ENCODE measurements at regions not wholly inside any gene's neighbourhood (a gene's known extent, or its start where the extent isn't known, plus 50 kb on each side); places are given as distances from the start of the nearest gene placed in this dataset.

DNA sequence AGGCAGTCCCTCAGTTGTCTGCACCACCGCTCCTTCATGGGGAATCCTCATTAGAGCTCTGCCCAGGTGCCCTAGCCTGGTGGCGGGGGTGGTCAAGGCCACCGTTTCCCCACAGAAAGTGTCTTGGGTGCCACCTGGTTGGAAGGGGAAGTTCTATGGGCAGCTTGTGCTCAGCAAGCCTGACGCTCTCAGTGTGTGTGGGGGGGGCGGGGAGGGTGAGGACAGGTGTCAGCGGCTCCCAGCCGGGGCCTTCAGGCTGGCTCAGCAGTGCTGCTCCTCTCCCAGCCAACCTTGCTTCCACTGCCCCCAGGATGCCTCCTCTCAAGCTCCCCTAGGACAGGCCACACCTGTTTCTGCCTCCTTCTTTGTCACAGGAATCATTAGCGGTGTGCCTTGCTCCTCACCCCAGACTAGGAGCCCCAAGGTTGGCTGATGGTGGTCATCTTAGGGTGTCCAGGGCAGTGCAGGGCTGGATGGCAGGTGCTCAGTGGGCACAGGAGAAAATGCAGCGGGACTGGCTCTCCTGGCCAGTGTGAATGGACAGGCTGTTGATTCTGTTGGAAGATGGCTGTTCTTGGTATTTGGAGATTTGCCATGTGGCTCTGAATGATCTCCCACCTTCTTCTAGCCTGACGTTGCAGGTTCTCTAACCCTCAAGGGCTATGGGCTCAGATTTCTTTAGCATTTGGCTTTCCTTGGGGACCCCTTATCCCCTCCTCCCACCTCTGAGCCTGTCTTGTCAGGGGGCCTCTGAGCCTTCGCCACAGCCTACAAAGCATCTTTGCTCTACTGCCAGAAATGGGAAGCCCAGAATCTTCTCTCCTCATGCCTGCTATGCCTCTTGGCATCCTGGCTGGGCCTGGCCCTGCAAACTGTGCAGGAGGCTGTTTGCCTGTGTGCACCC is 185.8 kb upstream of the HS6ST1 start:
- Histone ChIP-seq H2AFZ (ENCODE audit: low read length) (no peak overlapping the region), H3K4me1 (ENCODE audit: insufficient read depth, low read length) (no peaks in the 10 kb centered on the region), H3K36me3 (replicated peaks in 1 of 2; ENCODE audit: control insufficient read depth in 1 of 2, insufficient read depth in 2 of 2, low read length in 2 of 2) (no peaks in the 10 kb centered on the region), H3K79me2 (ENCODE audit: insufficient read depth, low read length) (no peaks in the 10 kb centered on the region), H3K27ac (ENCODE audit: extremely low read length, insufficient read depth, low read length) (no peak overlapping the region), H3K27me3 (ENCODE audit: control insufficient read depth in 1 of 2, insufficient read depth in 2 of 2, low read length in 2 of 2) (peaks cover 5 to 35% of the 10 kb centered on the region in 2 experiments; a peak in 4 of 5 replicates), H3K9ac (ENCODE audit: insufficient read depth, low read depth, low read length) (no peak overlapping the region), H3K4me3 (replicated peaks in 1 of 3; ENCODE audit: insufficient read depth in 1 of 3, low read depth in 2 of 3, low read length in 3 of 3) (no peak overlapping the region), H3K4me2 (ENCODE audit: low read depth, low read length) (no peak overlapping the region), H4K20me1 (ENCODE audit: insufficient read depth, low read length) (no peaks in the 10 kb centered on the region), H3K9me3 (ENCODE audit: low read length) (no peaks in the 10 kb centered on the region)
- in situ Hi-C loops (cut with HindIII; ENCODE audit: extremely low pct_ligation_motif_present, low pct_unique_long_range_greater_than_20kb) (no loop called here), intact Hi-C loops (cut with micrococcal nuclease; ENCODE audit: unreplicated experiment) (no loop called here)
- FAIRE-seq (no peak), ATAC-seq (no peak), DNase-seq (ENCODE audit: low spot score) (no peak)
- no peak for TF ChIP-seq ZBTB20 (CRISPR knock-in tag; IDR thresholded peaks at IDR 0.05; ENCODE audit: borderline replicate concordance, low read depth)
- TF ChIP-seq MATR3 (CRISPR knock-in tag; IDR thresholded peaks at IDR 0.05), result no peak
- TF ChIP-seq HOXA5 (CRISPR knock-in tag; IDR thresholded peaks at IDR 0.05), result no peak
- TF ChIP-seq ZNF768 (CRISPR knock-in tag; IDR thresholded peaks at IDR 0.05), result no peak
- no peak for TF ChIP-seq NFE2L1 (CRISPR knock-in tag; IDR thresholded peaks at IDR 0.05; ENCODE audit: borderline replicate concordance)
- no peak for TF ChIP-seq CHD2 (IDR thresholded peaks at IDR 0.05; ENCODE audit: low read depth, low read length)
- 50% methylated on average over 10 of the region's 11 CpGs for WGBS (ENCODE audit: low lambda C conversion rate)
- ChIA-PET POLR2A (no interaction called here), CTCF (ENCODE audit: low intra/inter-chr PET ratio, low total read pairs) (no interaction called here)
- no TSS peak for BruUV-seq (replicated peaks)

DNA sequence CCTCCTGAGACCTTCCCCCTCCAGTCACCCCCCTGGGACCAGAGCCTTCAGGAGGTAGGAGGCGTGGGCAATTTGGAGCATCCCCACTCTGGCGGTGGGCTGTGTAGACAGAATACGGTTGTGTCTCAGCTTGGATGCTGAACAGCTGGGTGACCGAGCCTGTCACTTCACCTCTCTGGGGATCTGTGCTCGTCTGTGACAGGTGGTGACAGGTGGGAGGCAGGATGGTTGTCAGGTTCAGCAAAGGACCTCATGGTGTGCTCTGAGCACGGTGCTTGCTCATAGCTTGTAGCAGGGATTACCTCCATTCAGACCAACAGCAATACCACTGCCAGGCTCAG is 186.5 kb upstream of the HS6ST1 start:
- in situ Hi-C loops (cut with HindIII; ENCODE audit: extremely low pct_ligation_motif_present, low pct_unique_long_range_greater_than_20kb) (no loop called here), intact Hi-C loops (cut with micrococcal nuclease; ENCODE audit: unreplicated experiment) (no loop called here)
- Histone ChIP-seq H3K79me2 (ENCODE audit: insufficient read depth, low read length) (no peaks in the 10 kb centered on the region), H3K27ac (ENCODE audit: extremely low read length, insufficient read depth, low read length) (no peak overlapping the region), H3K36me3 (replicated peaks in 1 of 2; ENCODE audit: control insufficient read depth in 1 of 2, insufficient read depth in 2 of 2, low read length in 2 of 2) (no peaks in the 10 kb centered on the region), H4K20me1 (ENCODE audit: insufficient read depth, low read length) (no peaks in the 10 kb centered on the region), H3K9me3 (ENCODE audit: low read length) (no peaks in the 10 kb centered on the region), H3K27me3 (ENCODE audit: control insufficient read depth in 1 of 2, insufficient read depth in 2 of 2, low read length in 2 of 2) (peaks cover 2 to 32% of the 10 kb centered on the region in 2 experiments; a peak in 3 of 5 replicates), H3K4me2 (ENCODE audit: low read depth, low read length) (no peak overlapping the region), H3K9ac (ENCODE audit: insufficient read depth, low read depth, low read length) (no peak overlapping the region), H2AFZ (ENCODE audit: low read length) (no peak overlapping the region), H3K4me3 (replicated peaks in 1 of 3; ENCODE audit: insufficient read depth in 1 of 3, low read depth in 2 of 3, low read length in 3 of 3) (no peak overlapping the region), H3K4me1 (ENCODE audit: insufficient read depth, low read length) (no peaks in the 10 kb centered on the region)
- DNase-seq (ENCODE audit: low spot score) (no peak), FAIRE-seq (no peak), ATAC-seq (no peak)
- ChIA-PET POLR2A (no interaction called here), CTCF (ENCODE audit: low intra/inter-chr PET ratio, low total read pairs) (no interaction called here)
- 34% methylated on average over 5 of the region's 6 CpGs for WGBS (ENCODE audit: low lambda C conversion rate)
- no TSS peak for BruUV-seq (replicated peaks)
- TF ChIP-seq, protein P1, sequence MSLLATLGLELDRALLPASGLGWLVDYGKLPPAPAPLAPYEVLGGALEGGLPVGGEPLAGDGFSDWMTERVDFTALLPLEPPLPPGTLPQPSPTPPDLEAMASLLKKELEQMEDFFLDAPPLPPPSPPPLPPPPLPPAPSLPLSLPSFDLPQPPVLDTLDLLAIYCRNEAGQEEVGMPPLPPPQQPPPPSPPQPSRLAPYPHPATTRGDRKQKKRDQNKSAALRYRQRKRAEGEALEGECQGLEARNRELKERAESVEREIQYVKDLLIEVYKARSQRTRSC (CRISPR knock-in tag; IDR thresholded peaks at IDR 0.05; ENCODE audit: low read depth), result no peak
- TF ChIP-seq ZNF354B (CRISPR knock-in tag; IDR thresholded peaks at IDR 0.05) (no peak), SNAPC2 (CRISPR knock-in tag; IDR thresholded peaks at IDR 0.05) (no peak), KMT2A (CRISPR knock-in tag; IDR thresholded peaks at IDR 0.05) (no peak), DMAP1 (CRISPR knock-in tag; IDR thresholded peaks at IDR 0.05) (no peak), FOXP1 (IDR thresholded peaks at IDR 0.05) (no peak), FOXP1 (CRISPR knock-in tag; IDR thresholded peaks at IDR 0.05) (no peak), ZNF251 (CRISPR knock-in tag; IDR thresholded peaks at IDR 0.05) (no peak), ZNF333 (CRISPR knock-in tag; IDR thresholded peaks at IDR 0.05; ENCODE audit: borderline replicate concordance) (no peak), ZNF672 (CRISPR knock-in tag; IDR thresholded peaks at IDR 0.05) (no peak), ZNF549 (CRISPR knock-in tag; IDR thresholded peaks at IDR 0.05) (no peak), ZNF607 (CRISPR knock-in tag; IDR thresholded peaks at IDR 0.05; ENCODE audit: borderline replicate concordance) (no peak)
- TF ChIP-seq, protein P2, sequence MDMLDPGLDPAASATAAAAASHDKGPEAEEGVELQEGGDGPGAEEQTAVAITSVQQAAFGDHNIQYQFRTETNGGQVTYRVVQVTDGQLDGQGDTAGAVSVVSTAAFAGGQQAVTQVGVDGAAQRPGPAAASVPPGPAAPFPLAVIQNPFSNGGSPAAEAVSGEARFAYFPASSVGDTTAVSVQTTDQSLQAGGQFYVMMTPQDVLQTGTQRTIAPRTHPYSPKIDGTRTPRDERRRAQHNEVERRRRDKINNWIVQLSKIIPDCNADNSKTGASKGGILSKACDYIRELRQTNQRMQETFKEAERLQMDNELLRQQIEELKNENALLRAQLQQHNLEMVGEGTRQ (IDR thresholded peaks at IDR 0.05; ENCODE audit: low read depth, low read length), result no peak
- TF ChIP-seq, protein P2 (CRISPR knock-in tag; IDR thresholded peaks at IDR 0.05; ENCODE audit: borderline replicate concordance), result no peak
